GM19043 (cell line): ENCODE measurements at regions not wholly inside any gene's neighbourhood (a gene's known extent, or its start where the extent isn't known, plus 50 kb on each side); places are given as distances from the start of the nearest gene placed in this dataset.

Experiments used
- ATAC-seq: cut with Tn5 transposase; IDR thresholded peaks from one replicate; pipeline ENCODE4 v1.9.1; 2021; ENCODE audit warnings: low read depth; ENCODE audit not compliant: unreplicated experiment

DNA sequence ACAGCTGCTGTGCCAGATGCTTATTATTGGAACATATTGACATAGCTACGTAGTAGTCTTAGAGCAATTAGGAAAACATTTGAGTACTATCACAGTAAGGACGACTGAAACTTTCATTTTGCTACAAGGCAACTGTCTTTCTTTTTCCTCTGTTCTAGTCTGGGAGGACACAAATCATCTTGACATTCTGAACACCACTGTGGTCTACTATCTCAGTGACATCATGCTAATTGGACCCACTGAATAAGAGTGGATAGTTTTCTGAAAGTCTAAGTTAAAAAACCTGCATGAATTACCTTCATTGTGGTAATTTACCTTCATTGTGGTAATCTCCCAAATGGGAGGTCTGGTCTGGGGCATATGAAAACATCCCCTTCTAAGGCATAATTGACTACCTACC lies 163.3 kb upstream of the MOCS1 start:
- ATAC-seq = no peak

DNA sequence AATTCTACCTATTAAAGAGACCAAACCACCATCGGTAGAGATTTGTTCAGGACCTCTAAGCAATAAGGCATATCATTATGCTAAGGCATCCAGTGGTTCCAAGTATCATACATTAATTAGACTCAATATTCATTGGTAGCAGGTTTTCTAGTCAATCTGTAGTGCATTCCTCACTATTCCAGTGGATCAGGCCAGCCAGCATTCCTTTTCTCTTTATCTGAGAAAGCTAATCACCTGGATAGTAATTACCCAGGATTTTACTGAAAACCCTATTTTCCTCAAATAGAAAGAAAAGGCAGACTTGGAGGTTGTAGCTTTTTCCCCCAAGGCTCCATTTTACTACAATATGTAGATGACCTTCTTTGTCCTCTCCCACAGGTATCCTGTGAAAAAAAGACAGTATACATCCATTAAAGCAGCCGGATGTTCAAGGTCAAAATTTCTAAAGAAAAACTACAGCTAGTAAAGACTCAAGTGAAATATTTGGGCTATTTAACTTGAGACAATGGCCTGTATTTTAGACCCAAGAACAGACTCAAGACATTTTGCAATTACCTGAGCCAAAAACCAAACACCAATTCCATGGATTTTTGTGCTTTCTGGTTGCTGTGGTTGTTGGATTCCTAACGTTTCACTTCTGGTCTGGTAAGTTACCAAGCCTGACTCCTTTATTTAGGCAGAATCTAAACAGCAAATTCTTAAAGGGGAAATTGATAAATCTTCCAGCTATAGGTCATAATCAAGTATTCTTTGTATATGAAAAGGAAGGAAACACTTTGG lies 149.1 kb upstream of the MOCS1 start:
- ATAC-seq = no peak

DNA sequence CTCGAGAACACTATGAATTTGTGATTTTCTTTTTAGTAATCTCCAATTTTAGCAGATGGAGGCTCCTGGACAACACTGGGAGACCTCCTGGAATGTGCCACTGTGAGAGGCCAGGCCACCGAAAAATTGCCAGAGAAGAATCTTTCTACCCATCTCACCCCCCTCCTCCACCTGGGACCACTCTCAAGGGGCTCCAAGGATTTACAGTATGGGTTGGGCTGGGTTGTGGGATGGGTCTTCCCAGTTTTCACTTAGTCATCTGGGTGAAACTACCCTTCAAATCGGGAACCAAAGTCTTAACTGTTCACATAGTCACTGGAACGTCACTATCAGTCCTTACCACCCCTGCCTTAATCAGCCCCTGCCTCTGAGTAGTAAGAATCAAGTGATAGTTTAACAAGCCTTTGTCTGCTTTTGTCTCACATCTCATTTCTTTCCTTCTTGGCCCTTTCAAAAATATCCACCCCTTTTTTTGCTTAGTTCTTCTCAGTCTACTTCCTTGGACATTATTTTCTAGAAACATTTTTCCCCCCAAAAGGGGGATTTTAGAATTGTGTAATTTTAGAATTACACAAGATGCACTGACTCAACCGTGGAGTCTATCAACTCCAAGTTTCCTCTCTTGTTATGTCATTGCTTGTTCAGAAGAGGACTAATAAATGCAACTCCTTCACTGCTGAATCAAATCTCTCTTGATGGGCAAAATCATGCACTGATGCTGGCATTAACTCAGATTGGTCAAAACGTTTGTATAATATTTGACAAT lies 148.2 kb upstream of the MOCS1 start:
- no peak for ATAC-seq

DNA sequence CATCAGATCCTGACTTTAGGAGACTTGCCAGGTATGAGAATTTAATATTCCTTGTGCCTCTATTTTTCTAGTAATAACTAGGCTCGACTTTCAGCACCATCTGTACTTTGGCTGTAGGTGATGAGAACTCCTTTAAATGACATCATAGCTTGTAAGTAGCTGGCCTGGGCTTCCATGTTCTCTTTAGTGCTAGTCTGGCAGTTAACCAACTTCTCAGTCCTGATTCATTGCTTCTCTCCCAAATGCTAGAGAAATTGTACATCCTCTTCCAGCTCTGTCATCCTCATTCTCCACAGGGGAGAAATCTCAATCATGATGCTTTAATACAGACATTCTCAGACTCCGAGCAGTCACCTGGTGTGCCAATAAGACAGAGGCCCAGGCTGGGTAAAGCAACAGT lies 143.5 kb upstream of the MOCS1 start:
- no peak for ATAC-seq

DNA sequence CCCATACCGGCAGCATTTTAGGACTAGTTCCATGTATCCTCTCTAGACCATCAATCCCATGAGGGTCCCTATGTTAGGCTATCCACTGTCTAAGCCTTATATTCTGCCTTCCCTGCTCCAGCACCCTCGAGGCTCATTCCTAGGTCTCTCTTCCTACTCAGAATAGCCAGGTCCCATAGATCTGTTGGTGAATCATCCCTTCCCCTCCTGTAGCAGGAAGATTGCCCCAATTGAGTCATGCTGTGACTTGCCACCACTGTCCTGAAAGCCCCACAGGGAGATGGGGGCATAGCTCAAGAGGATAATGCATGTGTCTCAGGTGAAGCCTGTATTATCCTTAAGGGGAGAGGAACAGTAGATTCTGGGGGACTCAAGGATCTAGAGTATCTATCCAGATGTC lies 143.1 kb upstream of the MOCS1 start:
- no peak for ATAC-seq

DNA sequence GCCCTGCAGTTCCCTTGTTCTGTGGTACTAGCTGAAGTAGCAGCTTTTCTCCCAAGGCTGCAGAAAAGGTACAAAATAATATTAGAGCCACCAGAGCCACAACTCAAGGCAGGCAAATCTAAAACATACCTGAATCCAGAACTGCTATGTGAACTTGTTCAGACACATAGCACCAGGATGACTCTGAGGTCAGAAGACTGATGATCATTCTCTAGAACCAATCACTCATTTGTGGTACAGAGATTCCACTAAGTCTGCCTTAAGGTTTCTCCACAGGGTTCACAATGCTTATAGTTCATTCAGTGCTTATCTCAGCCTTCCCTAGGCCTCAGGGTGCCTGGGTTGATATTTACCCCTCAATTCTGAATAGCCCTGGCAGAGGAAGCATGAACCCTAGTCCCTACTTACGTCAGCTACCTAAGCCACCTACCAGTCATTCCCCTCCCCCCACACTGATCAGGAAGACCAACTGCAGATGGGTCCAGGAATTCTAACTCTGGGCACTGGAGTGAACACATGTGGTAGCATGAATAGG lies 140.9 kb upstream of the MOCS1 start:
- ATAC-seq = no peak

DNA sequence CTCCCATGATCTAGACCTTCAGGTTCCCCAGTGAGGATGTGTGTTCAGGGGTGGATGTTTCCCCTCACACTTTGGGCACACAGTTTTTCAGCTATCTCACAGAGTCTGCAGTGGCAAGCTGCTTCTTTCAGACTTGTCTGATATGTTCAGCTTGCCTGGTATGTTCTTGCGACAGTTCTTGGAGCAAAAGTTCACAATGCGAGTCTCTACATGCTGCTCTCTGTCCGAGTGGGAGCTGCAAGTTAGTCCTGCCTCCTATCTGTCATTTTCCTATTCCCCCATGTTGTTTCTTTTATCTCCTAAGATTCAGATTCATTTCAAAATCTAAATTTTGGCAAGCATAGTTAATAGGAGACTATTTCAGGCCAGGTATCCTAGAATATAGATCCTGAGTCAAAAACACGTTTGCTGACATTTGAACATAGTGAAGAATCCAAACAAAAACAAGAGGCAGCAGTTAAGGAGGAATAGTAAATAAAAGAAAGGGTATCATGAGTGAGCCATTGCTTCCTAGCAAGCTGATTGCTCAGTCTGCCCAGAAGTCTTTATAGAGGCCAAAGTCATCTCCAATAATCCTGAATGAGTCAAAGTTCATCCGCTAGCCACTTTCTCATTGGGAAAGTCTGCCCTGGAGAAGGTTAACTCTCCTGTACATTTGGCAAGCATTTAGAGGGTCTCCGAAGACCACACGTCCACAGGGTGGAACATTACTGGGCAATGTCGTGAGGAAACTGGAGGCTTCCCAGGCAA lies 140.2 kb upstream of the MOCS1 start:
- ATAC-seq = no peak

DNA sequence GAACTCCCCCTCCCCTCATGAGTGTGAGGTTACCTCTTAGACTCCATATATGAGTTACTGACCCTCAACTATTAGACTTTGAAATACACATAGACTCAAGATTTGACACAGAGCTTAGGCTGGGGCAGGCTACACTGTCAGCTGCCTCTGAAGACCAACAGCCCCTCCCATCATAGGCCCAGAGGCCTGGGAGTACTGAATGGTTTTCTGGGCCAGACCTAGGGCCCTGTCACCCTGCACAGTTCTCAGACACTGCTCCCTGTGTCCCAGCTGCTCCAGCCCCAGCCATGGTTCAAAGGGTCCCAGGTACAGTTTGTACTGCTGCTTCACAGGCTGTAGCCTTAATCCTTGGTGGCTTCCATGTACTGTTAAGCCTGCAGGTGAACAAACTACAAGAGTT lies 132.1 kb upstream of the MOCS1 start:
- ATAC-seq = no peak

DNA sequence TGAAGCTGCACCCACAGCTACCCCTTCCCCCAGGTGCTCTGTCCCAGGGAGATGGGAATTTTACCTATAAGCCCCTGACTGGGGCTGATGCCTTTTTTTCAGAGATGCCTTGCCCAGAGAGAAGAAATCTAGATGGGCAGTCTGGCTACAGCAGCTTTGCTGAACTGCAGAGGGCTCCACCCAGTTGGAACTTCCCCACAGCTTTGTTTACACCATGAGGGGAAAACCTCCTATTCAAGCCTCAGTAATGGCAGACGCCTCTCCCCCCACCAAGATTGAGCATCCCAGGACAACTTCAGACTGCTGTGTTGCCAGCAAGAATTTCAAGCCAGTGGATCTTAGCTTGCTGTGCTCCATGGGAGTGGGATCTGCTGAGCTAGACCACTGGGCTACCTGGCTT lies 122.6 kb upstream of the MOCS1 start:
- ATAC-seq = no peak

DNA sequence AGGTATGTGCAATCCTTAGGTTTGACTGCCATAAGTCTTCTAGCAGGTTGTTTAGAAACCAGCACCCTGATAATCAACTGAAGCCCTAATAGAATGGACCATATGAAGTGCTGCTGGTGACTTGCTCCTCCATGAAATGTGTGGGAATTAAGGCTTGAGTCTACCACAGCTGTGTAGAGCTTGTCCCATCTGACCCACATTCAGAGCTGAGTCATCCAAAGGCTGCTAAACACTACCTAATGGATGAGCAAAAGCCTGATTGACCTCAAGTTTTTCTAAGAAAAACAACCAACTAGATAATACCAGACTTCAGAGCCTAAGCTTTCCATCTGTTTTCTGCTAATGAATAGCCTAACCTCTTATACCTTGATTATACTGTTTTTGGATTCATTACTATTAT lies 120.3 kb upstream of the MOCS1 start:
- no peak for ATAC-seq

DNA sequence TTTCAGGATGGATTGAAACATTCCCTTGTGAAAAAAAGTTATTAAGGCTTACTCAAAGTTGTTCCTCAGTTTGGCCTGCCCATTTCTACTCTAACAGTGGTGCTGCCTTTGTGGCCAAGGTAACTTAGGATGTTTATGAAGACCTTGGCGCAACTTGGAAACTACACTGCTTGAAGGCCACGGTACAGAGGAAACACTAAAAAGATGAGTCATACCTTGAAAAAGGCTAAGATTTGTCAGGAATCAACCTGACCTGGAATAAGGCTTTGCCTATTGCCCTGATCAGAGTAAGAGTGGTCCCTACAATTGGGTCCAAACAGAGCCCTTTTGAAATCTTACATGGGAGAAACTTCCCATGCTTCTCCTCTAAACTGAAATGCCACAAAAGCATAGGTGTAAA lies 119.9 kb upstream of the MOCS1 start:
- ATAC-seq = no peak

DNA sequence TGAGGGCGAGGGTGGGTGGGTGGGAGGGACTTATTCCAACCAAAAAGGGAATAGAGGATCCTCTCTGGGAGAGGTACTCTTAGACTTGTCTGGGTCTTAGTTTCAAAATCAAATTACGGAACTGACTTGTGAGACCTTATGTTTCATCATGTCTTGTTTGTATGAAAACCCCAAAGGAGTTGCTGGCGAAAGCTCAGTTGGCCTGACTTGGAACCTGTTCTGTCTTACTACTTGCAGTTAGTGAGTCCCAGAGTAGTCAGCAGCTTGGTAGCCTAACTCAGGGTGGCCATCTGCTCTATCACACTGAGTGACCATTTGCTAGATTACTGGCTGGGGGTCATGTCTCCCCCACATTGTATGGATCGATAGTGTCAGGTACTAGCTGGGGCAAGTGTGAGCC lies 114.9 kb upstream of the MOCS1 start:
- ATAC-seq = no peak

DNA sequence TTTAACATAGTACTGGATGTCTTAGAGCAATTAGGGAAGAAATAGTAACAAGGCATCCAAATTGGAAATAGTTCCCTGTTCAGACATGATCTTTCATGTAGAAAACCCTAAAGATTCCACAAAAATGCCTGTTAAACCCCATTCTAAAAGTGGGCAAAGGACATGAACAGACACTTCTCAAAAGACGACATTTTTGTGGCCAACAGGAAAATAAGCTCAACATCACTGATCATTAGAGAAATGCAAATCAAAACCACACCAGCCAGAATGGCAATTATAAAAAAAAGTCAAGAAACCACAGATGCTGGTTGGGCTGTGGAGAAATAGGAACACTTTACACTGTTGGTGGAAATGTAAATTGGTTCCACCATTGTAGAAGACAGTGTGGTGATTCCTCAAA lies 109.9 kb upstream of the MOCS1 start:
- no peak for ATAC-seq

DNA sequence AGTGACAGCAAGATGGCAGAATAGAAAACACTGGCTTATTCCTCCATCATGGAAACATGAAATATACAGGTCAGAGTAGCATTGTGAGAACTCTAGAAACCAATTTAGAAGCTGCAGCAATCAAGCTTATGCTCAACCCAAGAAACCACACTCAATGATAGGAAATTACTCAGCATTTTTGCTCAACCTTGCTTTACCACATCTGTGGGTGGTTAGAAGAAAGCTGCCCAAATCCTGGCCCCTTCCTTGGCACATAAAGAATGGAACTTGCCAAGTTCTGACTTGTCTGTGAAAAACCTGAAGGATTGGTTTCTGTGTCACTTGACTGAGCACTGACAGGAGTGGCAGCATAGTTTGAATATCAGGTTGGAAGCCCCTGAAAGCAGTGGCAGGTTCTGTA lies 108.0 kb upstream of the MOCS1 start:
- ATAC-seq = no peak

DNA sequence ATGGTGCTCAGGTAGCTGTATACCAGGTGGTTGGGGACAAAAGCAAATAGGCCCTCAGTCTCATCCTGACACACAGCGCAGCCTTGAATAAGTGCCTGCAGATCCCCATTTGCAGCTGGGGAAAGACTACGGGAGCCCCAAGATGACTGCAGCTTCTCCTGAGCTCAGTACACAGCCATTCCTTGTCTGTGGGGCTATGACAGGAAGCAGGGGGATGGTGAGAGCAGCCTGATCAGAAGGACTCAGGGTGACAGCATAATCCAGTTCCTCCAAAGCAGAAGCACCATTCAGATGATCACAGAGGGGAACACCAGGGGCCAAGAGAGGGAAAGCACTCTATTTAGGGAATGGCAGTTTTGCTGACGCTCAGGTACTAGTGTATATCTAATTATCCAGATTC lies 104.8 kb upstream of the MOCS1 start:
- no peak for ATAC-seq

DNA sequence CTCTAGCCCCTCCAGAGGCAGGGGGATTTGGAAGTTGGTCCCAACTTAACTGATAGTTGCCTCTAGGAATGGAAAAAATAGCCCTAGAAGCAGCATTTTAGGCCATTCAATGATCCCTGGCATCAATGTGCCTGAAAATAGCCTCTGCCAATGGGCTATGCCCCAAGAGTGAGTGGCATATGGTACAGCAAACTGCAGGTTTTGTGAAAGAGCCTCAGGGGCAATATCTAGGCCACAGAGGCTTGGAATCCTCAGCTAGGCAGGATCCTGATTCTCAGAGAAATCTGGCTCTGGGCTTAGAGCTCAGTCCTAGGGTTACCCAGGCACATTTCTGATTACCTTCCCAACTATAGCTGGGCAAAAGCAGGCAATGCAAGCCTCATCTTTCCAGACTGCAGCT lies 104.4 kb upstream of the MOCS1 start:
- no peak for ATAC-seq

DNA sequence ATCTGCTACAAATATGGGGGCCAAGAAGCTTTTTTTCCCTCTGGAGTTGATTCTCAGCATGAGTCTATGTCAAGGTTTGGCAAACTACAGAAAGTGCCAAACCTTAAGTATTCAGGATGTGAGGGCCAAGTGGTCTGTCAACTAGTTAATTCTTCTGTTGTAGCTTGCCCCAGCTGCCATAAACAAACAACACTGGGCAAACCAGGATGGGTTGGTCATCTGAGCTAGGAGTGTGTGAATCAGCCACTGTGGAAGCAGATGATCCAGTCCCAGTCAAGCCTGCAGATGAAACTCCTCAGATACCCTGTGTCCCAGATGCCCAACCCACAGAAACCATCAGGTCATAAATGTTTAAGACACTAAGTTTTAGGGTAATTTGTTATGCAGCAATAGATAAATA lies 103.0 kb upstream of the MOCS1 start:
- ATAC-seq = no peak

DNA sequence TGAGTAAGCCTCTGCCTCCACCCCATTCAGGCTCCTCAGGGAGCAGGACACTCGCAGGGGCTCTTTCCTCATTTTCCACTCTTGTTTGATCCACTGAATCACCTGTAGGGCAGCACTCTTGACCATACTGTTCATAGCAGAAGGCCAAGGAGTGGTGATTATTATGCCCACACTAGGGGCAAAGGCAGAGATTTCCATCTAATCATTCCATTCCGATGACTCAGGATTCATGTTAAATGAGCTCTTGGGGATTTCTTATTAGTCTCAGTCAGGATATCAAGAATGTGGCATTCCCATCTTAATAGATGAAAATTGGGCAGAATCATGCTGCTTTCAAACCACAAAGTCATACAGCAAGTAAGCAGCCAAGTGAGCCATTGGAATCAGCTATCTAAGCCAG lies 101.9 kb upstream of the MOCS1 start:
- no peak for ATAC-seq

DNA sequence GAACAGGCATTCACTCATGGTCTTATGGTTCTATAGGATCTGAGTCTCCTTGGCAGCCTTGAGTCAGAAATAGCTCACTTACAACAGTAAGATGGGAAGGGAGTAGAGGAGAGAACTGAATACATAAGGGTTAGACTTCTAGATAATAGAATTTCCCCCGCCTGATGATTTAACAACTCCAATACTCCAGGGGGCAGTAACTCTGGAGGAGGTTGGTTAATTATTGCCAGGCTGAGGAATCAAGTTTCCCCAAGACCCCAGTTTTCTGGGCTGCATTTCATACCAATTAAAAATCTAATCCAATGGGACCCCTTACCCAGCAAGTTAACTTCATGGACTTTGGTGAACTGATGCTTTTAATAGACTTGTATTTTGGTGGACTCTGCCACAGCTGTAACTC lies 94.2 kb upstream of the MOCS1 start:
- no peak for ATAC-seq

DNA sequence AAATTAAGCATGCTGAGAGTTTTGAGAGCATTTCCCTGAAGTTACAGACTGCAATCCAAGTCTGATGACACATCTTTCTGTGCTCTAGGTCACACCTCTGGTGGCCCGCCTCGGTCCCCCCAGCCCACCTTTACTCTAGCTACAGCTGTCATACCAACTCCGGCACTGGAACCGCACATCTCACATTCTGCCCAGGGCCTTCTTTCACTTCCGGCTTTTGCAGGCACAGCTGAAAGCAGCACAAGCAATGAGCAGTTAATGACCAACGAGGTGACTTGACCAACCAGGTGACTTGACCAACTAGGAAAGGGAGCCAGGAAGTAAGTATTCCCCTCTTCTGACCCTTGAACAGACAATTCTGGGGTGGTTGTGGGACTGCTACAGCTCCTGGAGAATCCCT lies 88.6 kb upstream of the MOCS1 start:
- no peak for ATAC-seq

DNA sequence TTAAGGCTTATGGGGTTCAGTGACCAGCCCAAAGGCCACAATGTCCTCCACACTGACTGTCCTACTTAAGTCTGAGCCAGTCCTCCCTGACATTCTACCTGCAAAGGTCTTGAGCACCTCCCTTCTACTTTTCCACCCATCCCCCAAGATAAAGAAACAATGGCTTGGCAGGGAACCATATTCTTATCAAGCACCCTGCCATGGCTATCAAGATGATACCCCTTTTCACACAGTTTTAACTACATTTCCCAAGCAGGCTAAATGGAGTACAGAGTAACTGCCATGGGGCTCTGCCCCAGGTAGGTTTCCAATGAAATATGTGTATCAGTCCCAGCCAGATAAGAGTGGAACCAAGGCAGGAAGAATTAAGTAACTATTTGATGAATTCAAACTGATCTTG lies 85.9 kb upstream of the MOCS1 start:
- ATAC-seq = no peak
